HepG2 (cell line): ENCODE measurements at regions not wholly inside any gene's neighbourhood (a gene's known extent, or its start where the extent isn't known, plus 50 kb on each side); places are given as distances from the start of the nearest gene placed in this dataset.

Experiments used
- ATAC-seq: fragments of 200-7000 bp; cut with Tn5 transposase; 3 replicates; pipeline ENCODE4 v1.9.1; 2020; ENCODE audit warnings: mild to moderate bottlenecking, moderate library complexity
- BruUV-seq: library from RNA; stranded (reverse); fragments of 400-500 nt; replicated peaks from 2 replicates; lab custom pipeline; 2021; lab: Mats Ljungman, UMichigan
- CTCF ChIA-PET: fragments of 300-600 bp; formaldehyde crosslinking; extraction: SDS; loops from one replicate; lab custom pipeline; 2021; ENCODE audit warnings: low total read pairs, inconsistent platforms, low intra/inter-chr PET ratio; lab: Yijun Ruan, JAX
- POLR2A ChIA-PET: fragments of 350-600 bp; sonication (Branson Sonifier 250); formaldehyde crosslinking; loops from one replicate; lab custom pipeline; 2020; ENCODE audit warnings: antibody characterized with exemption, inconsistent platforms; lab: Yijun Ruan, JAX
- DNase-seq: peaks from one replicate; pipeline ENCODE4 v3.0.0-alpha.2; 2015; ENCODE audit warnings: low spot score
- FAIRE-seq: peaks from 3 replicates; lab custom pipeline; 2011; peaks lifted over from hg19 to GRCh38; lab: Jason Lieb, UNC
- H2AFZ ChIP-seq: one replicate; pipeline ENCODE4 v1.6.1; 2011; ENCODE audit warnings: low read length, inconsistent platforms
- H3K27ac ChIP-seq: fragments of 300-600 bp; 3 replicates; pipeline ENCODE4 v1.8.0; 2011; ENCODE audit warnings: mixed run types, mild to moderate bottlenecking, mixed read lengths, low read length, inconsistent platforms; ENCODE audit not compliant: insufficient read depth; ENCODE audit errors: extremely low read length
- H3K27me3 ChIP-seq, 2 experiments: fragments of 200-600 bp in 1 of 2; 2 replicates in 1 of 2; 3 replicates in 1 of 2; pipeline versions ENCODE4 v1.6.0 to v1.8.0; 2011; ENCODE audit warnings: low read length in 2 of 2, mild to moderate bottlenecking in 2 of 2, moderate library complexity in 2 of 2, inconsistent platforms in 1 of 2; ENCODE audit not compliant: insufficient read depth in 2 of 2, control insufficient read depth in 1 of 2
- H3K36me3 ChIP-seq, 2 experiments: fragments of 200-600 bp in 1 of 2; replicated peaks in 1 of 2; 2 replicates in 1 of 2; 3 replicates in 1 of 2; pipeline versions ENCODE4 v1.5.1 to v1.8.0; 2011; ENCODE audit warnings: low read length in 2 of 2, inconsistent platforms in 1 of 2; ENCODE audit not compliant: insufficient read depth in 2 of 2, control insufficient read depth in 1 of 2
- H3K4me1 ChIP-seq: 2 replicates; pipeline ENCODE4 v1.5.1; 2012; ENCODE audit warnings: low read length, inconsistent platforms; ENCODE audit not compliant: insufficient read depth
- H3K4me2 ChIP-seq: 2 replicates; pipeline ENCODE4 v1.6.0; 2011; ENCODE audit warnings: low read depth, low read length, inconsistent platforms
- H3K4me3 ChIP-seq, 3 experiments: fragments of 200-600 bp in 1 of 3; sonication (generic), shearing (Covaris generic) in 1 of 3; replicated peaks in 1 of 3; 2 replicates each; pipeline ENCODE4 v1.5.1; 2011 to 2016; ENCODE audit warnings: low read length in 3 of 3, inconsistent platforms in 2 of 3, low read depth in 2 of 3, mild to moderate bottlenecking in 2 of 3, control low read depth in 1 of 3, mixed read lengths in 1 of 3; ENCODE audit not compliant: insufficient read depth in 1 of 3
- H3K79me2 ChIP-seq: one replicate; pipeline ENCODE4 v1.6.1; 2011; ENCODE audit warnings: low read length, inconsistent platforms; ENCODE audit not compliant: insufficient read depth
- H3K9ac ChIP-seq: 2 replicates; pipeline ENCODE4 v1.6.0; 2011; ENCODE audit warnings: mild to moderate bottlenecking, low read depth, low read length, inconsistent platforms; ENCODE audit not compliant: insufficient read depth
- H3K9me3 ChIP-seq: 2 replicates; pipeline ENCODE4 v1.5.1; 2012; ENCODE audit warnings: mild to moderate bottlenecking, low read length
- H4K20me1 ChIP-seq: 2 replicates; pipeline ENCODE4 v1.6.0; 2011; ENCODE audit warnings: inconsistent platforms, mild to moderate bottlenecking, low read length, moderate library complexity; ENCODE audit not compliant: insufficient read depth
- HHEX ChIP-seq: IDR thresholded peaks from 2 replicates; pipeline ENCODE4 v1.6.1; 2016; ENCODE audit warnings: control low read depth
- ZNF124 ChIP-seq: sonication (generic); formaldehyde crosslinking; IDR thresholded peaks from 2 replicates; pipeline ENCODE4 v1.4.0; 2020; ENCODE audit warnings: missing genetic modification reagents
- ZNF589 ChIP-seq: sonication (generic); formaldehyde crosslinking; conservative IDR thresholded peaks from 2 replicates; pipeline ENCODE4 v1.8.0; 2022; ENCODE audit warnings: mild to moderate bottlenecking, moderate library complexity, missing genetic modification reagents
- ZNF644 ChIP-seq: IDR thresholded peaks from 2 replicates; pipeline ENCODE4 v1.6.1; 2016; ENCODE audit warnings: low read depth
- ZNF773 ChIP-seq: sonication (generic); formaldehyde crosslinking; IDR thresholded peaks from 2 replicates; pipeline ENCODE4 v1.4.0; 2020; ENCODE audit warnings: missing genetic modification reagents, borderline replicate concordance
- WGBS: methylation state at CpG from one replicate; pipeline ENCODE4 v1.1.6; 2017; ENCODE audit warnings: low lambda C conversion rate; 5-methylcytosine and 5-hydroxymethylcytosine counted together
- in situ Hi-C: cut with HindIII; loops from 2 replicates; pipeline ENCODE4 v1.10.0; 2017; ENCODE audit warnings: low pct_unique_long_range_greater_than_20kb; ENCODE audit not compliant: extremely low pct_ligation_motif_present
- intact Hi-C: fragments of 100-400 bp; cut with micrococcal nuclease; formaldehyde crosslinking; loops from one replicate; pipeline ENCODE4 v1.10.0; 2022; ENCODE audit not compliant: unreplicated experiment
- TF ChIP-seq, protein P1 (sequence below): sonication (generic); formaldehyde crosslinking; IDR thresholded peaks from 2 replicates; pipeline ENCODE4 v1.8.1; 2022; ENCODE audit warnings: low read depth, mild to moderate bottlenecking, missing genetic modification reagents

DNA sequence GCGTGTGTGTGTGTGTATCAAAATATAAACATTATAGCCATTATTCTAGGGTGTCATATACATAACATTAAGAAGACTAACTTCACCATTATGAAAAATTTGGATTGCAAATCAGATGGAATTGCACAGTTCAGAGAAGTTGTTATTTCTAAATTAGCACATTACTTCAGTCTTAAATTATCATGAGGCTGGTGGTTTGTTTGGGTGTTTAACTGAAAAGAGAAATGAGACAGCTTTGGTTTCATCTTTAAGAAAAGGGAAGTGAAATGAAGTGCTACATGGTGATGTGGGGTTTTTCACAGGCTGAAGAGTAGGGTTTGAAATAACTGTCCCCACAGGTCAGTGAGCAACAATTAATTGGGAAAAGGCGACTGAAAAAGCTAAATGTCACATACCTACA lies 161.2 kb upstream of the XIRP2 start:
- FAIRE-seq, result no peak
- H3K9me3 ChIP-seq, result peaks cover 6% of the 10 kb centered on the region; the same call in 1 of the 2 replicates
- ChIA-PET POLR2A (no interaction called here), CTCF (no interaction called here)
- H3K9ac ChIP-seq, result no peak overlapping the region
- H3K27me3 ChIP-seq, result no peaks in the 10 kb centered on the region
- H3K79me2 ChIP-seq, result no peaks in the 10 kb centered on the region
- H2AFZ ChIP-seq, result no peak overlapping the region
- TF ChIP-seq ZNF124 (CRISPR knock-in tag), result no peak
- TF ChIP-seq, protein P1, sequence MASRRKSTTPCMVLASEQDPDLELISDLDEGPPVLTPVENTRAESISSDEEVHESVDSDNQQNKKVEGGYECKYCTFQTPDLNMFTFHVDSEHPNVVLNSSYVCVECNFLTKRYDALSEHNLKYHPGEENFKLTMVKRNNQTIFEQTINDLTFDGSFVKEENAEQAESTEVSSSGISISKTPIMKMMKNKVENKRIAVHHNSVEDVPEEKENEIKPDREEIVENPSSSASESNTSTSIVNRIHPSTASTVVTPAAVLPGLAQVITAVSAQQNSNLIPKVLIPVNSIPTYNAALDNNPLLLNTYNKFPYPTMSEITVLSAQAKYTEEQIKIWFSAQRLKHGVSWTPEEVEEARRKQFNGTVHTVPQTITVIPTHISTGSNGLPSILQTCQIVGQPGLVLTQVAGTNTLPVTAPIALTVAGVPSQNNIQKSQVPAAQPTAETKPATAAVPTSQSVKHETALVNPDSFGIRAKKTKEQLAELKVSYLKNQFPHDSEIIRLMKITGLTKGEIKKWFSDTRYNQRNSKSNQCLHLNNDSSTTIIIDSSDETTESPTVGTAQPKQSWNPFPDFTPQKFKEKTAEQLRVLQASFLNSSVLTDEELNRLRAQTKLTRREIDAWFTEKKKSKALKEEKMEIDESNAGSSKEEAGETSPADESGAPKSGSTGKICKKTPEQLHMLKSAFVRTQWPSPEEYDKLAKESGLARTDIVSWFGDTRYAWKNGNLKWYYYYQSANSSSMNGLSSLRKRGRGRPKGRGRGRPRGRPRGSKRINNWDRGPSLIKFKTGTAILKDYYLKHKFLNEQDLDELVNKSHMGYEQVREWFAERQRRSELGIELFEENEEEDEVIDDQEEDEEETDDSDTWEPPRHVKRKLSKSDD (CRISPR knock-in tag), result no peak
- no peak for TF ChIP-seq ZNF589
- no peak for TF ChIP-seq ZNF773
- TF ChIP-seq ZNF644 (CRISPR knock-in tag), result no peak
- TF ChIP-seq HHEX (CRISPR knock-in tag), result no peak
- ATAC-seq, result no peak
- in situ Hi-C loops (no loop called here), intact Hi-C loops (no loop called here)
- H3K4me3 ChIP-seq, result no peak overlapping the region
- H3K36me3 ChIP-seq, result no peaks in the 10 kb centered on the region
- WGBS, result 25% methylated on average over 2 of the region's 2 CpGs
- no TSS peak for BruUV-seq
- DNase-seq, result no peak
- 0 out of 2 replicates have a peak overlapping the region, but pooled peaks have one; percentile 25 for H3K4me2 ChIP-seq
- H4K20me1 ChIP-seq, result no peaks in the 10 kb centered on the region
- H3K27ac ChIP-seq, result no peak overlapping the region
- peaks cover 18% of the 10 kb centered on the region for H3K4me1 ChIP-seq
